Nephron (organoid): ENCODE measurements at regions not wholly inside any gene's neighbourhood (a gene's known extent, or its start where the extent isn't known, plus 50 kb on each side); places are given as distances from the start of the nearest gene placed in this dataset.

Experiments
- H3K27ac Mint-ChIP-seq, 3 experiments: 2 replicates each; pipeline ENCODE4 v1.8.0; 2020; ENCODE audit warnings: mixed read lengths in 3 of 3, mild to moderate bottlenecking in 2 of 3, moderate library complexity in 1 of 3
- H3K27me3 Mint-ChIP-seq: 2 replicates; pipeline ENCODE4 v1.8.0; 2021; ENCODE audit warnings: low read depth, mild to moderate bottlenecking, moderate library complexity, mixed read lengths
- H3K36me3 Mint-ChIP-seq: 2 replicates; pipeline ENCODE4 v1.8.0; 2020; ENCODE audit warnings: low read depth, mixed read lengths
- H3K4me1 Mint-ChIP-seq: 2 replicates; pipeline ENCODE4 v1.8.0; 2020; ENCODE audit warnings: mixed read lengths
- H3K4me3 Mint-ChIP-seq, 3 experiments: 2 replicates each; pipeline ENCODE4 v1.8.0; 2020; ENCODE audit warnings: mild to moderate bottlenecking in 3 of 3, mixed read lengths in 3 of 3, moderate library complexity in 2 of 3
- H3K9me3 Mint-ChIP-seq: 2 replicates; pipeline ENCODE4 v1.8.0; 2020; ENCODE audit warnings: mixed read lengths
- TF ChIP-seq, protein P1 (sequence below), 3 experiments: fragments of 200-600 bp; sonication (generic); IDR thresholded peaks; one replicate each; pipeline ENCODE4 v1.5.0; 2021; ENCODE audit warnings: antibody characterized with exemption in 3 of 3; ENCODE audit not compliant: unreplicated experiment in 3 of 3

DNA sequence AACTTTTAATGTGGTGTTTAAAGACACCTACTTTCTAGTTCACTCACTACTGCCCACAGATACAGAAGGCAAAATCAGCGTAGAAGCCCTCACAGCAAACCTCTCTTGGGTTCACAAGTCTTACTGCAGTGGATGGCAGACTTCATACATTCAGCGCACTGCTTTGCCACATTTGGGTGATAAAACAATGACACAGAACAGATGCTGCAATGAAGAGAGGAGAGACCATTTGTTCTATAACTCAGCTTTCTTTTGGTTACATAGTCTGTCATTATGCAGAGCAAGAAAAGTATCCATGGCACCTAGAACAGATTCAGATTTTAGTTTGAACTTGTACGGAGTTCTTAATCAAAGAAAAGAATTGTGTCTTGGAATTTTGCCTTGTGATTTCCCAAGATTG is 459.0 kb downstream of the BCAT1 start:
- H3K4me1 Mint-ChIP-seq: peaks cover 10% of the 10 kb centered on the region
- H3K4me3 Mint-ChIP-seq: no peak overlapping the region
- no peaks in the 10 kb centered on the region for H3K36me3 Mint-ChIP-seq
- TF ChIP-seq, protein P1, sequence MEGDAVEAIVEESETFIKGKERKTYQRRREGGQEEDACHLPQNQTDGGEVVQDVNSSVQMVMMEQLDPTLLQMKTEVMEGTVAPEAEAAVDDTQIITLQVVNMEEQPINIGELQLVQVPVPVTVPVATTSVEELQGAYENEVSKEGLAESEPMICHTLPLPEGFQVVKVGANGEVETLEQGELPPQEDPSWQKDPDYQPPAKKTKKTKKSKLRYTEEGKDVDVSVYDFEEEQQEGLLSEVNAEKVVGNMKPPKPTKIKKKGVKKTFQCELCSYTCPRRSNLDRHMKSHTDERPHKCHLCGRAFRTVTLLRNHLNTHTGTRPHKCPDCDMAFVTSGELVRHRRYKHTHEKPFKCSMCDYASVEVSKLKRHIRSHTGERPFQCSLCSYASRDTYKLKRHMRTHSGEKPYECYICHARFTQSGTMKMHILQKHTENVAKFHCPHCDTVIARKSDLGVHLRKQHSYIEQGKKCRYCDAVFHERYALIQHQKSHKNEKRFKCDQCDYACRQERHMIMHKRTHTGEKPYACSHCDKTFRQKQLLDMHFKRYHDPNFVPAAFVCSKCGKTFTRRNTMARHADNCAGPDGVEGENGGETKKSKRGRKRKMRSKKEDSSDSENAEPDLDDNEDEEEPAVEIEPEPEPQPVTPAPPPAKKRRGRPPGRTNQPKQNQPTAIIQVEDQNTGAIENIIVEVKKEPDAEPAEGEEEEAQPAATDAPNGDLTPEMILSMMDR (IDR thresholded peaks at IDR 0.05; ENCODE audit: unreplicated experiment in 3 of 3): no peak
- H3K27me3 Mint-ChIP-seq: peaks cover 4% of the 10 kb centered on the region
- no peaks in the 10 kb centered on the region for H3K9me3 Mint-ChIP-seq
- H3K27ac Mint-ChIP-seq: no peak overlapping the region

- TF ChIP-seq, protein P1 (IDR thresholded peaks at IDR 0.05; ENCODE audit: unreplicated experiment in 3 of 3): no peak
- H3K27me3 Mint-ChIP-seq: peaks cover 4% of the 10 kb centered on the region
- H3K27ac Mint-ChIP-seq: no peak overlapping the region
- H3K36me3 Mint-ChIP-seq: no peaks in the 10 kb centered on the region
- no peak overlapping the region for H3K4me3 Mint-ChIP-seq
- H3K9me3 Mint-ChIP-seq: no peaks in the 10 kb centered on the region
- peaks cover 10% of the 10 kb centered on the region for H3K4me1 Mint-ChIP-seq
These were observed 459.8 kb downstream of the BCAT1 start for GRCh38 chr12:24488906-24489619.

DNA sequence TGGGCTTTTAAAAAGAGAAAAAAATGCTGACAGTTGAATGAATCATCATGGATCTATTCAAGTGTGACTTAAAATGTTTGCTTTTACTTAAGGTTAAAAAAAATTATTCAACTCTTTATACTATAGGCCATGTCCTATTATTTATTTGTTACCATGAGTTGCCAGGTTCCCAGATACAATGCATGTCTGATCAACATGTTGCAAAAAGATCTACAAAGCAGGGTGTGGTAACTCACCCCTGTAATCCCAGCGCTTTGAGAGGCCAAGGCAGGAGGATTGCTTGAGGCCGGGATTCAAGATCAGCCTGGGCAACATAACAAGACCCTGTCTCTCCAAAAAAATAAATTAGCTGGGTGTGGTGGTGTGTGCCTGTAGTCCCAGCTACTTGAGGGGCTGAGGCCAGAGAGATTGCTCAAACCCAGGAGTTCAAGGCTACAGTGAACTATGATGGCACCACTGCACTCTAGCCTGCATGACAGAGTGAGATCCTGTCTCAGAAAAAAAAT is 460.8 kb downstream of the BCAT1 start:
- Mint-ChIP-seq H3K4me3 (no peak overlapping the region), H3K4me1 (peaks cover 10% of the 10 kb centered on the region), H3K27ac (no peak overlapping the region), H3K36me3 (no peaks in the 10 kb centered on the region), H3K27me3 (peaks cover 4% of the 10 kb centered on the region), H3K9me3 (no peaks in the 10 kb centered on the region)
- TF ChIP-seq, protein P1 (IDR thresholded peaks at IDR 0.05; ENCODE audit: unreplicated experiment in 3 of 3): no peak

GRCh38 chr12:24487606-24488005 is 461.3 kb downstream of the BCAT1 start:
- TF ChIP-seq, protein P1 (IDR thresholded peaks at IDR 0.05; ENCODE audit: unreplicated experiment in 3 of 3): no peak
- Mint-ChIP-seq H3K4me1 (peaks cover 10% of the 10 kb centered on the region), H3K27ac (no peak overlapping the region), H3K36me3 (no peaks in the 10 kb centered on the region), H3K9me3 (no peaks in the 10 kb centered on the region), H3K4me3 (no peak overlapping the region), H3K27me3 (peaks cover 4% of the 10 kb centered on the region)

DNA sequence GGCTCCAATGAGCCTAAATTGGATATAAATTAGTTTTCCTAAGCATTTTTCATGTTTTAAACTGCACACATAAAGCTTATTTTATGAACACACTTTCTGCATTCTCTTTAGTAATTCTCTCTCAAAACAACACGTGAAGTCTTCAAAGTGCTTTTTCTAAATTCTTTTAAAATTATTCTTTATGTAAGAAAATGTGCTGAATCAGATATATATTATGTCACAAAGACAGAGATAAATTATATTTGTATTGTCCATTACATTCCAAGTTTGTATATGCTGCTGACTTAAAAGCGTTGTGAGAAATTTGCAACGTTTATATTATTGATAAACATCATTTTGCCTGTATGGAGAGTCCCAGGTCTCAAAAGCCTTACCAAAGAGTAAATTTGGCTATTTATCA is 465.2 kb downstream of the BCAT1 start:
- TF ChIP-seq, protein P1 (IDR thresholded peaks at IDR 0.05; ENCODE audit: unreplicated experiment in 3 of 3): no peak
- Mint-ChIP-seq H3K9me3 (no peaks in the 10 kb centered on the region), H3K27ac (no peak overlapping the region), H3K4me3 (no peak overlapping the region), H3K4me1 (peaks cover 6% of the 10 kb centered on the region), H3K27me3 (no peaks in the 10 kb centered on the region), H3K36me3 (no peaks in the 10 kb centered on the region)
